Adrenal gland (tissue), 9 donors: ENCODE measurements at regions not wholly inside any gene's neighbourhood (a gene's known extent, or its start where the extent isn't known, plus 50 kb on each side); places are given as distances from the start of the nearest gene placed in this dataset.

Experiments used
- DNase-seq, 7 donors: peaks; one replicate each; pipeline ENCODE4 v3.0.0-alpha.2; 2019 to 2020
- H3K27ac ChIP-seq, 5 donors: fragments of 200-600 bp; sonication (generic) in 4 of 5; 1 replicate in 3 of 5; 2 replicates in 2 of 5; pipeline versions ENCODE4 v1.5.1 to v1.8.0; 2016 to 2020; ENCODE audit warnings: mild to moderate bottlenecking in 1 of 5
- H3K27me3 ChIP-seq: fragments of 200-600 bp; 2 replicates; pipeline ENCODE4 v1.8.0; 2021
- H3K36me3 ChIP-seq, 2 donors: fragments of 200-600 bp; replicated peaks in 1 of 2; 1 replicate in 1 of 2; 2 replicates in 1 of 2; pipeline versions ENCODE4 v1.5.1 to v1.8.0; 2018 to 2022
- H3K4me1 ChIP-seq, 2 donors: fragments of 200-600 bp; replicated peaks in 1 of 2; 1 replicate in 1 of 2; 2 replicates in 1 of 2; pipeline versions ENCODE4 v1.5.1 to v1.8.0; 2018 to 2021
- H3K4me3 ChIP-seq, 4 donors: fragments of 200-600 bp; sonication (generic) in 3 of 4; one replicate each; pipeline ENCODE4 v1.5.1; 2016 to 2018
- H3K9me3 ChIP-seq, 3 donors: fragments of 200-600 bp; sonication (generic) in 1 of 3; replicated peaks in 1 of 3; 1 replicate in 2 of 3; 2 replicates in 1 of 3; pipeline versions ENCODE4 v1.5.1 to v1.8.0; 2016 to 2021
- CTCF ChIP-seq, 6 experiments: fragments of 450-650 bp in 4 of 6; fragments of 200-600 bp in 2 of 6; sonication (generic) in 1 of 6; IDR thresholded peaks; 1 replicate in 5 of 6; 2 replicates in 1 of 6; pipeline versions ENCODE4 v1.5.1 to v1.8.0; 2016 to 2021; ENCODE audit warnings: antibody characterized with exemption in 6 of 6, mild to moderate bottlenecking in 2 of 6, moderate library complexity in 1 of 6
- POLR2A ChIP-seq, 2 donors: fragments of 450-650 bp; IDR thresholded peaks; one replicate each; pipeline ENCODE4 v1.6.1; 2017; ENCODE audit warnings: antibody characterized with exemption in 2 of 2, mild to moderate bottlenecking in 2 of 2, moderate library complexity in 1 of 2
- whole genome bisulfite sequencing, 4 donors: extraction: QIAGEN DNeasy Blood & Tissue Kit in 2 of 4; methylation state at CpG; one replicate each; pipeline versions ENCODE4 v1.1.5 to v1.1.7; 2013 to 2017; 5-methylcytosine and 5-hydroxymethylcytosine counted together
- intact Hi-C, 2 donors: fragments of 100-400 bp; cut with DNase I; formaldehyde crosslinking; loops; one replicate each; pipeline versions ENCODE4 v1.14.1 to v1.15.0; 2022 to 2023
- donor health status: healthy with polysubstance abuse.
- donor health status: Bipolar disorder and iron deficiency.
- donor health status: DM: yes; HTN: yes; CAD: no.
- donor health status: DM: no; HTN: no; CAD: no.
- donor health status: DM: no; HTN: no; CAD: no.

GRCh38 chr3:72204452-72204851 is 419.5 kb upstream of the PROK2 start:
- DNase-seq: no peak
- intact Hi-C loops: no loop called here
- WGBS, 4 donors: 79 to 95% (median 88%) methylated on average over 6 to 7 of the region's 7 CpGs
- Histone ChIP-seq H3K27me3 (no peaks in the 10 kb centered on the region), H3K9me3 (no peaks in the 10 kb centered on the region), H3K4me3 (no peak overlapping the region), H3K27ac (no peak overlapping the region), H3K4me1 (no peaks in the 10 kb centered on the region), H3K36me3 (no peaks in the 10 kb centered on the region)
- no peak for TF ChIP-seq CTCF (IDR thresholded peaks at IDR 0.05)
- no peak for TF ChIP-seq POLR2A (IDR thresholded peaks at IDR 0.05)

- TF ChIP-seq CTCF (IDR thresholded peaks at IDR 0.05) (no peak), POLR2A (IDR thresholded peaks at IDR 0.05) (no peak)
- no peaks in the 10 kb centered on the region for H3K36me3 ChIP-seq
- DNase-seq: no peak
- 76 to 89% (median 83%) methylated on average over 8 of the region's 8 CpGs for WGBS, 4 donors
- H3K4me1 ChIP-seq: no peaks in the 10 kb centered on the region
- no peaks in the 10 kb centered on the region for H3K9me3 ChIP-seq
- no peak overlapping the region for H3K27ac ChIP-seq
- H3K27me3 ChIP-seq: no peaks in the 10 kb centered on the region
- intact Hi-C loops: no loop called here
- H3K4me3 ChIP-seq: no peak overlapping the region
Observed at GRCh38 chr3:72203613-72204349, 418.8 kb upstream of the PROK2 start.

- H3K9me3 ChIP-seq: no peaks in the 10 kb centered on the region
- H3K27ac ChIP-seq: no peak overlapping the region
- intact Hi-C loops: no loop called here
- no peak for DNase-seq
- no peak overlapping the region for H3K4me3 ChIP-seq
- WGBS, 4 donors: 83 to 90% (median 89%) methylated on average over 4 of the region's 4 CpGs
- H3K27me3 ChIP-seq: no peaks in the 10 kb centered on the region
- TF ChIP-seq POLR2A (IDR thresholded peaks at IDR 0.05) (no peak), CTCF (IDR thresholded peaks at IDR 0.05) (no peak)
- no peaks in the 10 kb centered on the region for H3K4me1 ChIP-seq
- no peaks in the 10 kb centered on the region for H3K36me3 ChIP-seq
Observed at GRCh38 chr3:72203105-72203504, 418.2 kb upstream of the PROK2 start.

GRCh38 chr3:72200332-72200731 is 415.4 kb upstream of the PROK2 start:
- Histone ChIP-seq H3K27me3 (no peaks in the 10 kb centered on the region), H3K4me1 (no peaks in the 10 kb centered on the region), H3K9me3 (no peaks in the 10 kb centered on the region), H3K27ac (no peak overlapping the region), H3K36me3 (no peaks in the 10 kb centered on the region), H3K4me3 (no peak overlapping the region)
- DNase-seq: no peak
- 75 to 88% (median 87%) methylated on average over 1 of the region's 1 CpG for WGBS, 4 donors
- intact Hi-C loops: no loop called here
- TF ChIP-seq POLR2A (IDR thresholded peaks at IDR 0.05) (no peak), CTCF (IDR thresholded peaks at IDR 0.05) (no peak)
